Gastroesophageal sphincter (tissue), 3 donors: ENCODE measurements at regions not wholly inside any gene's neighbourhood (a gene's known extent, or its start where the extent isn't known, plus 50 kb on each side); places are given as distances from the start of the nearest gene placed in this dataset.

ENCODE experiments used
- EP300 ChIP-seq: sonication (generic); formaldehyde crosslinking; IDR thresholded peaks from one replicate; pipeline ENCODE4 v1.6.1; 2017; ENCODE audit warnings: antibody characterized with exemption, mild to moderate bottlenecking
- POLR2A ChIP-seq, 2 donors: fragments of 450-650 bp; IDR thresholded peaks; one replicate each; pipeline ENCODE4 v1.6.1; 2017; ENCODE audit warnings: antibody characterized with exemption in 2 of 2, mild to moderate bottlenecking in 2 of 2, moderate library complexity in 1 of 2
- POLR2AphosphoS5 ChIP-seq: sonication (generic); formaldehyde crosslinking; IDR thresholded peaks from one replicate; pipeline ENCODE4 v1.6.1; 2017; ENCODE audit warnings: antibody characterized with exemption
- TF ChIP-seq, protein P1 (sequence below), 4 experiments: fragments of 200-600 bp in 2 of 4; fragments of 450-650 bp in 2 of 4; sonication (generic) in 1 of 4; IDR thresholded peaks; one replicate each; pipeline ENCODE4 v1.5.1; 2017 to 2019; ENCODE audit warnings: antibody characterized with exemption in 4 of 4, mild to moderate bottlenecking in 2 of 4, moderate library complexity in 2 of 4

DNA sequence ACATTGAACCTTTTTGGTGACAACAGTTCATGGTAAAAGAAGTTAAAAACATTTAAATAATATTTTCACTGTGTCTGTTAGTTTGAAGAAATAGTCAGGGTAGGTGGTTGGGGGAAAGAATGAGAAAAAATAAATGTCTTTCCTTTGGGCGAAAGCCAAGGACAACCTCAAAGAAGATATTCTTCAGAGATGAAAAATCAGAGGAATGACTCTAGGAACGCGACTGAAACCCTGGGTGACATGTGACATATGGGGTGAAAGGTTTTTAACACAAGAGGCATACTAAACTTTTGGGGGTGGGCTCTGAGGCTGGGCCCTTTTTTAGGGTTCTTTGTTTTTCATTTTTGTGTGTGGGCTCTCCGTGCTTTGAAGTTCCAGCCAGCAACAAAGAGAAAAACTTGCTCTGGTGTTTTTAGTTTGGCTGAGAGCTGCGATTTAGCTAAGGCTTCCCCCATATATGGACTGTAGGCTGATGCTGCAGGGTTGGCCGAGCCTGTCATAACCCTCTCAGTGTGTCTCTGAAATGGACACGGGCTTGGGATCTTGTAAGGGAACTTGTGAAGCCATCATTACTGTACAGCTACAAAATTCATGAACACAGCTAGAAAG is 610.1 kb upstream of the ARID1B start:
- TF ChIP-seq, protein P1, sequence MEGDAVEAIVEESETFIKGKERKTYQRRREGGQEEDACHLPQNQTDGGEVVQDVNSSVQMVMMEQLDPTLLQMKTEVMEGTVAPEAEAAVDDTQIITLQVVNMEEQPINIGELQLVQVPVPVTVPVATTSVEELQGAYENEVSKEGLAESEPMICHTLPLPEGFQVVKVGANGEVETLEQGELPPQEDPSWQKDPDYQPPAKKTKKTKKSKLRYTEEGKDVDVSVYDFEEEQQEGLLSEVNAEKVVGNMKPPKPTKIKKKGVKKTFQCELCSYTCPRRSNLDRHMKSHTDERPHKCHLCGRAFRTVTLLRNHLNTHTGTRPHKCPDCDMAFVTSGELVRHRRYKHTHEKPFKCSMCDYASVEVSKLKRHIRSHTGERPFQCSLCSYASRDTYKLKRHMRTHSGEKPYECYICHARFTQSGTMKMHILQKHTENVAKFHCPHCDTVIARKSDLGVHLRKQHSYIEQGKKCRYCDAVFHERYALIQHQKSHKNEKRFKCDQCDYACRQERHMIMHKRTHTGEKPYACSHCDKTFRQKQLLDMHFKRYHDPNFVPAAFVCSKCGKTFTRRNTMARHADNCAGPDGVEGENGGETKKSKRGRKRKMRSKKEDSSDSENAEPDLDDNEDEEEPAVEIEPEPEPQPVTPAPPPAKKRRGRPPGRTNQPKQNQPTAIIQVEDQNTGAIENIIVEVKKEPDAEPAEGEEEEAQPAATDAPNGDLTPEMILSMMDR (IDR thresholded peaks at IDR 0.05) = no peak
- TF ChIP-seq EP300 (no peak), POLR2A (IDR thresholded peaks at IDR 0.05) (no peak), POLR2AphosphoS5 (no peak)
